ENCODE measurements at regions not wholly inside any gene's neighbourhood (a gene's known extent, or its start where the extent isn't known, plus 50 kb on each side); places are given as distances from the start of the nearest gene placed in this dataset.

DNA sequence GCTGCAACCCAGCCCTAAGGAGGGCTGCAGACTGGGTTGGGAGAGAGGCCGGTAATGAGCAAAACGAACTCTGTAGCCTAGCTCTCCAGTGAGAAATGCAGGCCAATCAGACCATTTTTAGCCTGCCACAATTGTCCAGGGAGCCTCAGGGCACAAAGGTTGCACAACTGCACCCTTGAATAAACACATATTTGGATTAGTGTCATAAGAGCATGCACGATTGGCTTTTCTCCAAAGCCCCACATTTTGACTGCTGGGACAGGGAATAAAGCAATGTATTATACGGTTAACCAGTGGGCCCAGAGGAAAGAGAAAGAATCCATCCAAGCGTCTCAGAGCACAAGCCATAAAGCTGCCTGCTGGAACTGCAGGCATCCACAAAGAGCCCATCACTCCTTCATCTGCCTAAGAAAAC is 729.4 kb upstream of the SGCG start:
- TF ChIP-seq, protein P1, sequence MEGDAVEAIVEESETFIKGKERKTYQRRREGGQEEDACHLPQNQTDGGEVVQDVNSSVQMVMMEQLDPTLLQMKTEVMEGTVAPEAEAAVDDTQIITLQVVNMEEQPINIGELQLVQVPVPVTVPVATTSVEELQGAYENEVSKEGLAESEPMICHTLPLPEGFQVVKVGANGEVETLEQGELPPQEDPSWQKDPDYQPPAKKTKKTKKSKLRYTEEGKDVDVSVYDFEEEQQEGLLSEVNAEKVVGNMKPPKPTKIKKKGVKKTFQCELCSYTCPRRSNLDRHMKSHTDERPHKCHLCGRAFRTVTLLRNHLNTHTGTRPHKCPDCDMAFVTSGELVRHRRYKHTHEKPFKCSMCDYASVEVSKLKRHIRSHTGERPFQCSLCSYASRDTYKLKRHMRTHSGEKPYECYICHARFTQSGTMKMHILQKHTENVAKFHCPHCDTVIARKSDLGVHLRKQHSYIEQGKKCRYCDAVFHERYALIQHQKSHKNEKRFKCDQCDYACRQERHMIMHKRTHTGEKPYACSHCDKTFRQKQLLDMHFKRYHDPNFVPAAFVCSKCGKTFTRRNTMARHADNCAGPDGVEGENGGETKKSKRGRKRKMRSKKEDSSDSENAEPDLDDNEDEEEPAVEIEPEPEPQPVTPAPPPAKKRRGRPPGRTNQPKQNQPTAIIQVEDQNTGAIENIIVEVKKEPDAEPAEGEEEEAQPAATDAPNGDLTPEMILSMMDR (optimal IDR thresholded peaks at IDR 0.05 in 1 of 3, IDR thresholded peaks at IDR 0.05 in 1 of 3, conservative IDR thresholded peaks at IDR 0.05 in 1 of 3; ENCODE audit: extremely low read depth in 1 of 3, insufficient read depth in 2 of 3, low read length in 3 of 3) = no peak
- TF ChIP-seq EZH2 (IDR thresholded peaks at IDR 0.05; ENCODE audit: low read length) = no peak

All from keratinocyte (primary cell).